Activated T-cell treated with anti-CD3 and anti-CD28 coated beads, Interleukin-2, amount 50 U/mL, for 72 hours (primary cell): ENCODE measurements at regions not wholly inside any gene's neighbourhood (a gene's known extent, or its start where the extent isn't known, plus 50 kb on each side); places are given as distances from the start of the nearest gene placed in this dataset.
A peak's percentile ranks its signal among the peaks of the same experiment; 100 is the strongest.

ENCODE experiments used
- ATAC-seq, 2 donors: fragments of 150-1000 bp; cut with Tn5 transposase; replicated peaks in 1 of 2; 2 replicates each; pipeline ENCODE4 v1.10.0; 2021; ENCODE audit warnings: moderate library complexity in 2 of 2, mild to moderate bottlenecking in 1 of 2
- DNase-seq, 2 donors: peaks; one replicate each; pipeline ENCODE4 v3.0.0; 2021 to 2022; ENCODE audit warnings: mixed read lengths in 1 of 2
- H3K27ac Mint-ChIP-seq: one replicate; pipeline ENCODE4 v1.8.0; 2022; ENCODE audit warnings: mild to moderate bottlenecking, moderate library complexity, mixed read lengths
- H3K27me3 Mint-ChIP-seq: one replicate; pipeline ENCODE4 v1.8.0; 2022; ENCODE audit warnings: low read depth, mixed read lengths
- H3K36me3 Mint-ChIP-seq, 2 donors: one replicate each; pipeline ENCODE4 v1.8.0; 2022; ENCODE audit warnings: mixed read lengths in 2 of 2, mild to moderate bottlenecking in 1 of 2; ENCODE audit not compliant: insufficient read depth in 2 of 2
- H3K4me1 Mint-ChIP-seq: one replicate; pipeline ENCODE4 v1.8.0; 2022; ENCODE audit warnings: low read depth, mixed read lengths
- H3K4me3 Mint-ChIP-seq, 2 donors: one replicate each; pipeline ENCODE4 v1.8.0; 2022; ENCODE audit warnings: mild to moderate bottlenecking in 2 of 2, mixed read lengths in 2 of 2, moderate library complexity in 2 of 2
- H3K9me3 Mint-ChIP-seq, 2 donors: one replicate each; pipeline ENCODE4 v1.8.0; 2022; ENCODE audit warnings: mixed read lengths in 2 of 2

- H3K4me1 Mint-ChIP-seq: peaks cover 92% of the 10 kb centered on the region
- H3K27ac Mint-ChIP-seq: no peak overlapping the region
- H3K36me3 Mint-ChIP-seq: peaks cover 0 to 2% of the 10 kb centered on the region in 2 donors
- DNase-seq (no peak), ATAC-seq (no peak)
- H3K9me3 Mint-ChIP-seq: no peaks in the 10 kb centered on the region
- no peaks in the 10 kb centered on the region for H3K27me3 Mint-ChIP-seq
- no peak overlapping the region for H3K4me3 Mint-ChIP-seq
Observed at GRCh38 chr1:234929369-234929768, 199.3 kb downstream of the TOMM20 start.

DNA sequence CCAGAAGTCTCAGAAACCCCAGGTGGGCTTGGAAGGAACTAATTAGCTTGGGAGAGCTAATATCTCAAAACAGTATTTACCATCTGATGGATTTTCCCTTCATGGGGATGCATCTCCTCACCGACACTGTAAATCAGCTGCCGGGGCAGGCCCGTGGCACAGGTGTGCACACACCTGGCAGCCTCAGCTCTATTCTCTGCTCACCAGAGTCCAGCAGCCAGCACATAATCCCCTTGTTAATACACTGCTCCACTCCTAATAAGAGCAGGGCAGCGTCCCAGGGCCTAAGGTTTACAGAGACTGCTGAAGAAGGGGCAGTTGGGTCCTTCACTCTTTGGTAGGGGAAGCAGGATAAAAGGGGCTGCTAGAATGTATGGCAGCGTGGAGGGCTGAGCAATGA lies 200.0 kb downstream of the TOMM20 start:
- DNase-seq (no peak), ATAC-seq (no peak)
- peaks cover 0 to 3% of the 10 kb centered on the region in 2 donors for H3K36me3 Mint-ChIP-seq
- H3K27me3 Mint-ChIP-seq: no peaks in the 10 kb centered on the region
- H3K9me3 Mint-ChIP-seq: peaks cover 0 to 2% of the 10 kb centered on the region in 2 donors
- no peak overlapping the region for H3K27ac Mint-ChIP-seq
- H3K4me3 Mint-ChIP-seq: no peak overlapping the region
- peaks cover 92% of the 10 kb centered on the region for H3K4me1 Mint-ChIP-seq

- no peak for ATAC-seq
- H3K4me1 Mint-ChIP-seq: peaks cover 91% of the 10 kb centered on the region
- H3K4me3 Mint-ChIP-seq: peak overlapping the region; percentile 72 to 91
- H3K36me3 Mint-ChIP-seq: peaks cover 0 to 3% of the 10 kb centered on the region in 2 donors
- no peak for DNase-seq
- H3K27me3 Mint-ChIP-seq: no peaks in the 10 kb centered on the region
- peaks cover 0 to 2% of the 10 kb centered on the region in 2 donors for H3K9me3 Mint-ChIP-seq
- H3K27ac Mint-ChIP-seq: peak overlapping the region; percentile 39
Observed at GRCh38 chr1:234927971-234928640, 200.5 kb downstream of the TOMM20 start.

DNA sequence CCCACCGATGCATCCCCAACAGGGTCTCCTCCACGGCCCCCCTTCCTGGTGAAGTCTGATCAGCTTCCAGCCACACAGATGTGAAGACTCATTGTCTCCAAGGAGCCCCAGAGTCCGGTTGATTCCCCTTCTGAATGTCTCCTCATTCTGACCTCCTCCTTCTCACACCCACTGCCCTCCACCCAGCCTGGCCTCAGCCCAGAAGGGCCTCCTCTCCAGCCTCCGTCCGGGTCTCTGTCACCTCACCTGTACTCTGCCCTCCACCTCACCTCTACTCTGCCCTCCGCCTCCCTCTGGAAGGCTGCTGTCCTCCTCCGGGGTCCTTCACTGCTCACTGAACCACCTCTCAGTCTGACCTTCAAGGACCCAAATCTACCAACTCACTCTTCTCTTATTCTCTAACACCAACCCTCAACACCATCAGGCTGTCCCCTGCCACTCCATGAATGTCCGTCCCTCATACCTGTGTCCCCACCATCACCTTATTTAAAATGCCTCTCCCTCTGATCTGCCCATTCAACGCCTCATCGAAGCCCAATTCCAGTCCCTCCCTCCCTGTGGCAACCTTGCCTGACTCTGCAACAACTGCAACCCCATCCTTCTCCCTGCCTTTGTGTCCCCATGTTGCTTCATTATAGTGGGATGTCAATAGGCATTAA lies 201.2 kb downstream of the TOMM20 start:
- peak overlapping the region; percentile 72 to 91 for H3K4me3 Mint-ChIP-seq
- ATAC-seq (peak in 1 of 2 donors; percentile 4), DNase-seq (no peak)
- H3K4me1 Mint-ChIP-seq: peaks cover 84% of the 10 kb centered on the region
- no peaks in the 10 kb centered on the region for H3K27me3 Mint-ChIP-seq
- peak overlapping the region; percentile 97 for H3K27ac Mint-ChIP-seq
- H3K9me3 Mint-ChIP-seq: peaks cover 0 to 2% of the 10 kb centered on the region in 2 donors
- peaks cover 0 to 3% of the 10 kb centered on the region in 2 donors for H3K36me3 Mint-ChIP-seq

- DNase-seq (peak; percentile 60 to 68), ATAC-seq (peak; percentile 86 to 87)
- peak overlapping the region; percentile 97 for H3K27ac Mint-ChIP-seq
- H3K36me3 Mint-ChIP-seq: peaks cover 0 to 3% of the 10 kb centered on the region in 2 donors
- peak overlapping the region; percentile 72 to 91 for H3K4me3 Mint-ChIP-seq
- H3K4me1 Mint-ChIP-seq: peaks cover 77% of the 10 kb centered on the region
- H3K27me3 Mint-ChIP-seq: no peaks in the 10 kb centered on the region
- peaks cover 0 to 2% of the 10 kb centered on the region in 2 donors for H3K9me3 Mint-ChIP-seq
Observed at GRCh38 chr1:234926559-234927311, 201.9 kb downstream of the TOMM20 start.

GRCh38 chr1:234926264-234926558 lies 202.4 kb downstream of the TOMM20 start:
- H3K9me3 Mint-ChIP-seq: peaks cover 0 to 2% of the 10 kb centered on the region in 2 donors
- H3K36me3 Mint-ChIP-seq: peaks cover 0 to 3% of the 10 kb centered on the region in 2 donors
- ATAC-seq (no peak), DNase-seq (no peak)
- peaks cover 72% of the 10 kb centered on the region for H3K4me1 Mint-ChIP-seq
- peak overlapping the region; percentile 72 to 91 for H3K4me3 Mint-ChIP-seq
- peak overlapping the region; percentile 97 for H3K27ac Mint-ChIP-seq
- H3K27me3 Mint-ChIP-seq: no peaks in the 10 kb centered on the region

DNA sequence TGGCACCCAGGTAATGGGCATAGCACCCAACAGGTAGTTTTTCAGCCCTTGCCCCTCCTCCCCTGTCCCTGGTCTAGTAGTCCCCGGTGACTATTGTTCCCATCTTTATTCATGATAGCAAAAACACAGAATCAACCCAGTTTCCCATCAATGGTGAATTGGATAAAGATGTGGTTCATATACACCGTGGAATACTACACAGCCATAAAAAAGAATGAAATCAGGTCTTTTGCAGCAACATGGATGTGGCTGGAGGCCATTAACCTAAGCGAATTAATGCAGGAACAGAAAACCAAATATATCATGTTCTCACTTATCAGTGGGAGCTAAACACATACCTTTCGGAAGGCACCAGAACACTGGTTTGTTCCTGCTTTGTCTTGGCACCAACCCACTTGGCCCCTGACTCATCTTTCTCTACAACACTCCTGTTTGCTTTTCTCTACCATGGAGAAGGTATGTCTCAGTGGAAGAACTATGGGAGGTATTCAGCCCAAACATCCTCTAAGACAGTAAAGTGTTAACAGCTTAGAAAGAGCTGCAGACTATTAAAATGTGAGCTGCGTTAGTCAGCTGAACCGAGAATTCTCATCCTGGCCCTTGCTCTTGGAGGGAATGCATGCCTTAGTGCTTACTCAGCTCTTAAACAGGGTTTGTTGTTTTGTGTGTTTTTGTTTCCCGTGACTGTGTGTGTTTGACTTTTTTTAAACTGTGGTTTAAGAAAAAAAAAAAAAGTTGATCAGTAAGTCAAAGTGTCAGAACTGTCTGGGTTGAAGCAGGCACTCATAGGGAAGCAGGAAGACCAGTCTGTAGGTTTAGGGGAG lies 203.0 kb downstream of the TOMM20 start:
- Mint-ChIP-seq H3K36me3 (peaks cover 0 to 3% of the 10 kb centered on the region in 2 donors), H3K9me3 (peaks cover 0 to 2% of the 10 kb centered on the region in 2 donors), H3K4me1 (peaks cover 68% of the 10 kb centered on the region), H3K27me3 (no peaks in the 10 kb centered on the region), H3K4me3 (peak overlapping the region; percentile 72 to 91), H3K27ac (peak overlapping the region; percentile 97)
- ATAC-seq (peak; percentile 16 to 22), DNase-seq (peak in 1 of 2 donors; percentile 25)

DNA sequence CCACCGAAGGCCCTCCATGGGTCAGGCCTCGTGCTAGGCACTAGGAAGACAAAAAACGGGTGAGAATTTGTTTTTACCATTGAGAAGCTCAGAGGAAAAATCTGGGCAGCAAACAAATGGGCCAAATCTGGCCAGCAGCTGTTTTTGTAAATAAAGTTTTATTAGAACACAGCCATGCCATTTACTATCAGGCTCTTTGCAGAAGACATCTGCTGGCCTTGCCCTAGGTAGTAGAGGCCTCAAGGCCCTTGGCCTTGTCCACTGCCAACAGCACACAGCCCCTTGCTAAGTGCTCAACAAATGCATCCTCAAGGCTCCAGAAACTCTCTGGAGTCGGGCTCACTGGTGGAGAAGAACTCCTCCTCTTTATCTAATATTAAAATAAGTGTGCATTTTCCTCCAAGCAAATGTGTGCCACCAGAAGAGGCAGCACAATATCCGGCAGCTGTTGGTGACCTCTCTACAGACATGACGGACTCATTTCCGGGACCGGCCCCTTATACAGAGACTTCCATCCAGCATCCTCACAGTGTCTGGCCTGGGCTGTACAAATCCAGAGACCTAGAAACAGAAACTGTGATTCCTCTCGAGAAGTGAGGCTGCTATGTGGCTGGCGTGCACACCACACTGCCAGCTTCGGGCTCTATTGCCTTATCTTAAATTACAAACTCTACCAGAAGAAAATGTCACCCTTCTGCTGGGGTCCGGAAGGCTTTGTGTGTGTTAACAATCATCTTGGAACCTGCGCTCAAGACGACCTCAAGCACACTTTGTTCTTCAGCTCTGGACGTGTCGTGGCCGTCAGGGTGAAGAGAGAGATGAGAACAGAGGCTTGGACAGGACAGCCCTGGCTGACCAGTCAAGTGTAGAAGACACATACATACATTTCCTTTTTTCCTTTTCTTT lies 203.9 kb downstream of the TOMM20 start:
- H3K27ac Mint-ChIP-seq: peak overlapping the region; percentile 30
- H3K4me1 Mint-ChIP-seq: peaks cover 62% of the 10 kb centered on the region
- no peak for DNase-seq

DNA sequence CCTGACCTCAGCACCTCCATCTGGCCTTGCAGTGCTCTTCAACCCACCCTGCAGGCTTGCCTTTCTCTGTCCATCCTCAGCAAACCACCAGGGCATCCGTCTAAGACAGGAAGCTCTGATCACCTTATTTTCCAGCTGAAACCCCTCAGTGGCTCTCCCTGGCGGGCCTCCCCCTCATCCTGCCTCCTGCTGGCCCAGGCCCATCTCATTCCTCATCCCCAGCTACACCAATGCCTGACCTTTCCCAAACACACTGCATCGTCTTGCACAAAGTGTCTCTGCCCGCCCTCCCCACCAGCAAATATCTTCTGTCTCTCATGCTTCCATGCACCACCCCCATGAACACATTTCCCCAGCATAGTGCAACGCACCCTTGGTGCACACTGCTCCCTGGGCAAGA lies 205.0 kb downstream of the TOMM20 start:
- peaks cover 51% of the 10 kb centered on the region for H3K4me1 Mint-ChIP-seq
- DNase-seq: no peak
- H3K36me3 Mint-ChIP-seq: peaks cover 0 to 3% of the 10 kb centered on the region in 2 donors
- peaks cover 0 to 2% of the 10 kb centered on the region in 2 donors for H3K9me3 Mint-ChIP-seq
- ATAC-seq: no peak
- no peaks in the 10 kb centered on the region for H3K27me3 Mint-ChIP-seq
- H3K27ac Mint-ChIP-seq: no peak overlapping the region
- no peak overlapping the region for H3K4me3 Mint-ChIP-seq

More for the DNA sequence above, 203.9 kb downstream of the TOMM20 start:
- H3K27me3 Mint-ChIP-seq: no peaks in the 10 kb centered on the region
- H3K4me3 Mint-ChIP-seq: peak overlapping the region; percentile 33 to 44
- peaks cover 0 to 2% of the 10 kb centered on the region in 2 donors for H3K9me3 Mint-ChIP-seq
- ATAC-seq: no peak
- peaks cover 0 to 3% of the 10 kb centered on the region in 2 donors for H3K36me3 Mint-ChIP-seq

DNA sequence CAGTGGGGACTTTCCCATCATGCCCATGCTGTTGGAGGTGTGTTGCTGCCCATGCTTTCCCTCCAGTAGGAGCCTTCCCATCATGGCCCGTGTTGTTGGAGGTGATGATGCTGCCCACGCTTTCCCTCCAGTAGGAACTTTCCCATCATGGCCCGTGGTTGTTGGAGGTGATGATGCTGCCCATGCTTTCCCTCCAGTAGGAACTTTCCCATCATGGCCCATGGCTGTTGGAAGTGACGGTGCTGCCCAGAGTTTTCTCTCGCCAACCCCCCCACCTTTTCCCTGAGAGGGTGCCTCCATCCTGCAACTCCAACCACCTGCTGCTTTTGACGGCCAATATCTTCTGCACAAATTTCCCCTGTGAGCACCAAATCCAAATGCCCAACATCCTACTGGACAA lies 205.7 kb downstream of the TOMM20 start:
- no peak overlapping the region for H3K4me3 Mint-ChIP-seq
- no peak overlapping the region for H3K27ac Mint-ChIP-seq
- H3K36me3 Mint-ChIP-seq: peaks cover 0 to 3% of the 10 kb centered on the region in 2 donors
- DNase-seq: no peak
- peaks cover 44% of the 10 kb centered on the region for H3K4me1 Mint-ChIP-seq
- peaks cover 0 to 2% of the 10 kb centered on the region in 2 donors for H3K9me3 Mint-ChIP-seq
- no peaks in the 10 kb centered on the region for H3K27me3 Mint-ChIP-seq
- ATAC-seq: no peak

DNA sequence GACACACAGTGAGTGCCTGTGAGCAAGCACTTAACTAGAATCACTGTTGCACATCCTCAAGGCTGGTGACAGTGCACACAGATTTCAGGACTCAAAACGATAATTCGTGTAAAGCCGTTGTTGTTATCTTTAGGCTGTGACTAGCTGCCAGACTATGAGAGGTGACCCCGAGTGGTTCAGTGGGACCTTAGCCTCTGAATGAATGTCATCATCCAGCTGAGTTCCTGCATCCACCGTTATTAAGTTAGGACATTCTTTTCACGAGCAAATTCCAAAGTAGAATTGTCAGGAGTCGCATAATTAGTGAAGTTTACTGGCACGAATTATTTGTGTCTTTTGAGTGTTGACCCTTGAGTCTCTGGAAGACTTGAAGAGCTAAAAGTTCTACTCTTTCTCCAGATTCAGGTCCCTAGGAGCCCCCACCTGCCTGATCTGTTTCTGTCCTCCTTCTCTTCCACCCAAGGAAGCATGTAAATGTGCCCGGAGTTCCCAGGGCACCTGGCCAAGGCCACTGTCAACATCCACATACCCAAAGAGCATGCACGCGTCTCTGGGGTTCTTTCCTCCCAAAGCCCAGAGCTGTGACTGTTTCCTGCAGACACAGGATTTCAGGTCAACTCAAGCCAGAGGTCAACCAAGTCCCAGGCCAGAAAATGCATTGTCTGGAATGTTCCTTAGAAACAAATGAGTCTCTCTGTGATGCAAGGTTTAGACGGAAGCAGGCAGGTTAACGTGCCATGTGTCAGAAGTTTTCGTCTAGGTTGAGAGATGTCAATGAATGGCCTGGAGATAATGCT lies 207.2 kb downstream of the TOMM20 start:
- DNase-seq (no peak), ATAC-seq (no peak)
- peaks cover 0 to 3% of the 10 kb centered on the region in 2 donors for H3K36me3 Mint-ChIP-seq
- no peak overlapping the region for H3K4me3 Mint-ChIP-seq
- peaks cover 0 to 2% of the 10 kb centered on the region in 2 donors for H3K9me3 Mint-ChIP-seq
- peaks cover 33% of the 10 kb centered on the region for H3K4me1 Mint-ChIP-seq
- H3K27me3 Mint-ChIP-seq: no peaks in the 10 kb centered on the region
- no peak overlapping the region for H3K27ac Mint-ChIP-seq
